Activated CD4-positive, alpha-beta memory T cell treated with anti-CD3 and anti-CD28 coated beads for 36 hours (primary cell): ENCODE measurements at regions not wholly inside any gene's neighbourhood (a gene's known extent, or its start where the extent isn't known, plus 50 kb on each side); places are given as distances from the start of the nearest gene placed in this dataset.

ENCODE experiments used
- CTCF ChIA-PET: fragments of 350-600 bp; sonication (Branson Sonifier 250); formaldehyde crosslinking; loops from one replicate; lab custom pipeline; 2021; ENCODE audit warnings: antibody characterized with exemption, inconsistent platforms; lab: Charles Lee
- POLR2A ChIA-PET: fragments of 350-600 bp; sonication (Branson Sonifier 250); formaldehyde crosslinking; loops from one replicate; lab custom pipeline; 2021; ENCODE audit warnings: antibody characterized with exemption; lab: Charles Lee
- DNase-seq: peaks from one replicate; pipeline ENCODE4 v3.0.0-alpha.2; 2020
- H3K27ac Mint-ChIP-seq: one replicate; pipeline ENCODE4 v1.8.0; 2021; ENCODE audit warnings: mixed read lengths
- H3K27me3 Mint-ChIP-seq: one replicate; pipeline ENCODE4 v1.8.0; 2021; ENCODE audit warnings: mixed read lengths
- H3K36me3 Mint-ChIP-seq: one replicate; pipeline ENCODE4 v1.8.0; 2021; ENCODE audit warnings: mixed read lengths
- H3K4me1 Mint-ChIP-seq: one replicate; pipeline ENCODE4 v1.8.0; 2021; ENCODE audit warnings: low read depth, mixed read lengths
- H3K4me3 Mint-ChIP-seq: one replicate; pipeline ENCODE4 v1.8.0; 2021; ENCODE audit warnings: mild to moderate bottlenecking, mixed read lengths
- H3K9me3 Mint-ChIP-seq: one replicate; pipeline ENCODE4 v1.8.0; 2021; ENCODE audit warnings: mixed read lengths
- intact Hi-C: fragments of 100-400 bp; cut with micrococcal nuclease; formaldehyde crosslinking; loops from one replicate; pipeline ENCODE4 v1.15.1; 2023

DNA sequence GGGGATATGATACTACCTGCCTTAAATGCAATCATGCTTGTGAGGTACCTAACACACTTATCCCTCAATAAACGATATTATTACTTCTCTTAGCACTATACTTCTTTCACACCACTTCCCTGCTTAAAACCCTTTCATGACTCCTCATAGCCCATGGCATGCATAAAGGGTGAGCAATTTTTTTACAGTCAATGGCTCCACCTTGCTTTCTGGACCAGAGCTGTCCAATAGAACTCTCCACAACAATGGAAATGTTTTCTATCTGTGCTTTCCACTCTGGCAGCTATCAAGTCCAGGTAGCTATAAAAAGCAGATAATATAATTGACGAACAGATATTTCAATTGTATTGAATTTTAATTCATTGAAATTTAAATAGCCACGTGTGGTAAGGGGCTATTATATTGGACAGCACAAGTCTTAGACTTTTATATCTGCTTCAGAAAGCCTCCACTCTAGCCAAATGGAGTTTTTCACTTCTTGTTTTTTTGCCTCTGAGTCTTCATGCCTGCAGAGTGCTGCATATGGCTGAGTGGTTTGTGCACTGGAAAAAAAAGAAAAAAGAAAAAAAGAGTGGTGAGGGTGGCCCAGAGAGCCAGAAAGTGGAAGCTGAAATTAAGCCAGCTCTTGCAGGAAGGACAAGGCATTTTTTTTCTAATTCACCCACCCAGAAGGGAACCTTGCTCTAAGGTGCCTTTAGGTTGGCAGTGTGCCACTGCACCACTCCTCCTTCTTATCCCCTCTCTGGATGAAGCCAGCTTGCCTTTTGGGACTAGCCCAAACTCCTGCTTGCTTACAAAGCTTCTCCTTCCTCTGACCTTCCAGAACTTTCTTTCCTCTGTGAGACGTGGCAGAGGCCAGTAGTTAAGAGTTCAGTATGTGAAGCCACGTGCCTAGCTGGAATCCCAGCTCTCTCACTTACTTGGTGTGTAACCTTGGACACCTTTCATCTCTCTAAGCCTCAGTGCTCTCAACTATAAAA is 239.0 kb upstream of the LRTM1 start:
- CTCF ChIA-PET, result no interaction called here
- Mint-ChIP-seq H3K36me3 (no peaks in the 10 kb centered on the region), H3K9me3 (peaks cover 7% of the 10 kb centered on the region), H3K4me3 (no peak overlapping the region), H3K4me1 (no peaks in the 10 kb centered on the region), H3K27me3 (no peaks in the 10 kb centered on the region), H3K27ac (no peak overlapping the region)
- intact Hi-C loops, result no loop called here
- POLR2A ChIA-PET, result no interaction called here
- DNase-seq, result no peak

DNA sequence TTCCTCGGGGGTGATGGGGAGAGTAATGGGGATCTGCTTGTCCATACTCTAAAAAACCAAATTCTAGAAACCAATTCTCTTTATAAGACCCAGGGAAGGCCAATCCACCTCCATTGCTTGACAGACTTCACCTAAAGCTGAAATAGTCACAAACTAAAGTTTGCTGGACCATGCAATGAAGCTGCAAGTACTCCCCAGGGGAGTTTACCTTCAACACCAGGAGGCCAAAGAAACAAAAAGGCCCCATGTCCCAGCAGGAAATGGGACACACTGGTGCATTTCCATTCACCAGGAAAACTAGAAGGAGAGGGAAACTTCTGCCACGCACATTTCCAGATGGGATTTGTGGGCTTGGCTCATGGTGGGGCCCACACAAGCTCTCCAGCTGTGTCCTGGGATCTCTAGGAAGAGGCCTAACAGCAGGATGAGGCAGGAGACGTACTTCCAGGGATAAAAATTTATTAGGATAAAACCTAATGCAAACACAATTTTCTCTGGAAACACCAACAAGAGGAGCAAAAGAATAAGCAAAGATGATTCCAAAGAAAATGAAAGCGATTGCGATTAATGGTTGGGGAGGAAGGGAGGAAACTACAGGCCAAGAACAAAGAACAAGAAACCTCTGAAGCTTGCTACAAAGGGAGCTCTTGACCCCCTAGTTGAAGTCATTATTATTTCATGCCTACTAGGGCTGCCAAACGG is 238.0 kb upstream of the LRTM1 start:
- CTCF ChIA-PET, result no interaction called here
- peaks cover 4% of the 10 kb centered on the region for H3K9me3 Mint-ChIP-seq
- POLR2A ChIA-PET, result no interaction called here

DNA sequence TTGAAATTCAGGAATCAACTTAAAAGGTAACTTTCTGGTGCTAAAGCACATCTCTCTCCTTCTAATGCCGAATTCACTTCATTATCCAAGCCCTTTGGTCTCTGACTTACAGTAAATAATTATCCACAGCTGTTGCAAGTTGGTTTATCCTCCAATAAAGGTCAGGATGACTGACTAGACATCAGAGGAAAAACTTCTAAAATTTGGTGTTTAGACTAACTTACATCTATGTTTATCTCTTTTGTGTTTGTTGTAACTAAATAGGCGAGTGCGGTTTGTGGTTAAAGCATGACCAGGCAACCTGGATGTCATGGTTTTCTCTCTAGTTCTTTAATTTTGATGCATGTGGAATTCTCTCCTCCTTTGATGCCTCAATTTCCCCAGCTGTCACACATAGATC is 237.4 kb upstream of the LRTM1 start:
- Mint-ChIP-seq H3K4me3 (no peak overlapping the region), H3K9me3 (peaks cover 4% of the 10 kb centered on the region), H3K27me3 (no peaks in the 10 kb centered on the region), H3K4me1 (no peaks in the 10 kb centered on the region), H3K27ac (no peak overlapping the region), H3K36me3 (no peaks in the 10 kb centered on the region)
- intact Hi-C loops, result no loop called here
- no peak for DNase-seq
- ChIA-PET CTCF (no interaction called here), POLR2A (no interaction called here)

More for the DNA sequence above, 238.0 kb upstream of the LRTM1 start:
- no peak for DNase-seq
- intact Hi-C loops, result no loop called here
- no peaks in the 10 kb centered on the region for H3K36me3 Mint-ChIP-seq
- no peak overlapping the region for H3K4me3 Mint-ChIP-seq
- H3K27ac Mint-ChIP-seq, result no peak overlapping the region
- H3K27me3 Mint-ChIP-seq, result no peaks in the 10 kb centered on the region
- no peaks in the 10 kb centered on the region for H3K4me1 Mint-ChIP-seq

DNA sequence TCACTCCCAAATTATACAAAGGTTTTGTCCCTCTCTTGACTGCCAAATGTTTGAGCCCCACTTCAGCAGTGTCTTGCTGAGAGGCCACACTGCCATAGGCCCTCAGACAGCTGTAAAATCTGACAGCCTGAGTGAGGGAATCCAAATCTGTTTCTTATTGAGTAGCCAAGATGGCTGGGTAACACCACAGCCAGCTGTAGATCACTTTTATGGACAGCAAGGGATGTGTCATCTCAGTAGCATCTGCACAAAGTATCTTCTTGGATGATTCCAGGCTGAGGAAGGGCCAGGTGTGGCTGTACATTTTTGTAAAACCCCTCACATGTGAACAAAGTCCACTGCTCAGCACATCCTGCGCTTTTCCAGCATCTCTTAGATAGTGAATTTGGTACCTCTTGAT is 237.0 kb upstream of the LRTM1 start:
- no peak overlapping the region for H3K27ac Mint-ChIP-seq
- ChIA-PET POLR2A (no interaction called here), CTCF (no interaction called here)

DNA sequence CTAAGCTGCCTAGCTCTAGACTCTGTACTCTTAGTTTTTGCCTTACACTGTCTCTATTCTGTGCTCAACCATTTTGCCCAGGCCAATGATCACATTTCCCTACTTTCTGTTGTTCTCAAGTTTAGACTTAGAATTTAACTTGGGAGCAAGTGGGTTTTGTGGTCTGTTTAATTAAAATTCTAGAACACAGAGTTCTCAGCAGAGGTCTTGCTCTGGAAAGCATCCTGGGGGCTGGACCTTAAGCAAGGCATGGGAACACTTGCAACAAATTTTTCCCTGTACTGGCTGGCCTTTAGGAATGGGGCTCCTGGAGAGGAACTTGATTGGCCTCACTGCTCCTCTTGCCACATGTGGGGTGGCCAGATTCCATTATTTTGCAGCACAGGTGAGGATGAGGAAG is 236.3 kb upstream of the LRTM1 start:
- peaks cover 4% of the 10 kb centered on the region for H3K9me3 Mint-ChIP-seq
- no peaks in the 10 kb centered on the region for H3K36me3 Mint-ChIP-seq
- intact Hi-C loops, result no loop called here
- no peaks in the 10 kb centered on the region for H3K4me1 Mint-ChIP-seq
- no peak overlapping the region for H3K27ac Mint-ChIP-seq
- ChIA-PET CTCF (no interaction called here), POLR2A (no interaction called here)
- no peaks in the 10 kb centered on the region for H3K27me3 Mint-ChIP-seq
- no peak for DNase-seq
- H3K4me3 Mint-ChIP-seq, result no peak overlapping the region

More for the DNA sequence above, 237.0 kb upstream of the LRTM1 start:
- no peaks in the 10 kb centered on the region for H3K36me3 Mint-ChIP-seq
- peaks cover 4% of the 10 kb centered on the region for H3K9me3 Mint-ChIP-seq
- no peaks in the 10 kb centered on the region for H3K4me1 Mint-ChIP-seq
- intact Hi-C loops, result no loop called here
- H3K27me3 Mint-ChIP-seq, result no peaks in the 10 kb centered on the region
- DNase-seq, result no peak
- no peak overlapping the region for H3K4me3 Mint-ChIP-seq

DNA sequence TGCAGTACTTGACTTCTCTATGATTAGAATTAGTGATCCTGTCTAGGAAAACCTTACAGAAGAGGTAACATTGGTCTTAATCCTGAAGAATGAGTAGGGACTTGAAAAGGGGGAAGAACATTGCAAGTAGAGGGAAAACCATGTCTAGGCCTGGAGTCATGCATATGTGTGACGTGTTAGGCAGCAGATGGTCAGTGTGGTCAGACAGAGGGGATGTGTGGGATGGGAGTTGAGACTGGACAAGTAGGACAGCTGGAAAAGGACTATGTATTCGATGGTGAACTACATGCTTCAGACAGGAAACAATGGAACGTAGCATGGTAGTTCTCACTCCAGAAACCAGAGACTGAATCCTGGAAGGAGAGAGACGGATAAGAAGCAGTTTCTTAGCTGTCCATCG is 235.6 kb upstream of the LRTM1 start:
- no peak for DNase-seq
- no peaks in the 10 kb centered on the region for H3K27me3 Mint-ChIP-seq
- no peak overlapping the region for H3K27ac Mint-ChIP-seq
- POLR2A ChIA-PET, result no interaction called here
- peaks cover 4% of the 10 kb centered on the region for H3K9me3 Mint-ChIP-seq
- intact Hi-C loops, result no loop called here
- H3K4me1 Mint-ChIP-seq, result no peaks in the 10 kb centered on the region
- CTCF ChIA-PET, result interaction anchor here (0.8 to 1.4 kb wide), 2 partner anchors 9 to 18 kb away, joined by 4 read pairs; no protein-coding TSS in a partner anchor
- no peak overlapping the region for H3K4me3 Mint-ChIP-seq
- H3K36me3 Mint-ChIP-seq, result no peaks in the 10 kb centered on the region

DNA sequence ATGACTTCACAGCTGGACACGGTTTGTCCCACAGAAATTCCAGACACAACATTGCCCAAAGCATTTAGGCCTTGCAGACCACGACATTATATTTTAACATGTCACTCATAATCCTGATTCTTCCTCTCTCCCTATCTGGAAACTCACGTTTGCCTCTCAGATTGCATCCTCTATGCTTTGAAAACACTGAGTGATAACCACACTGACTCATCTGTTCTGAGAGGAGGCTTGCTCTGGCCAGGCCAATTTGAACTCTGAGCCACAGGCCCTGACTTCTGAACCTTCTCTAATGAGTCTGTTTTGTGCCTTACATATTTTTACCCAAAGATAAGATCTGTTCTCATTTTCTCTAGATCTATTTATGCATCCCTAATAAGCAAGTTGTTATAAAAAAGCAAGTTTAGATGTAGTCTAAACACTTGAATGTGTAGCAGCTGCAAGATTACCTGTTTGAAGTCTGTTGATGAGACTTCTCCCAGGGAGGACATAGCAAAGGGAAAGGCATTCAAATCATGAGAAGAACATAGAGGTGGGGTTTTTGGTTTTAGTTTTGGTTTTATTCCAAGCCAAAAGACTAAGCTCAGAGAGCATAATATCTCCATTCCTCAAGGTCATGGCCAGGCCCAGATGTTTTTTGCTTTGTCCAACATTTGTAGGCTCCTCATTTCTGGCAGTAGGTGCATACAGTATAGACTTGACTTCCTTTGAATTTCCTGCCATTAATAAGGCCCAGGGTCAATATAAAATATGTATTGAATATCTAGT is 234.4 kb upstream of the LRTM1 start:
- Mint-ChIP-seq H3K4me1 (no peaks in the 10 kb centered on the region), H3K9me3 (peaks cover 3% of the 10 kb centered on the region), H3K27me3 (no peaks in the 10 kb centered on the region), H3K4me3 (no peak overlapping the region), H3K27ac (no peak overlapping the region), H3K36me3 (no peaks in the 10 kb centered on the region)
- intact Hi-C loops, result no loop called here
- ChIA-PET CTCF (interaction anchor here (0.8 to 1.4 kb wide), 2 partner anchors 8 to 19 kb away, joined by 4 read pairs; no protein-coding TSS in a partner anchor), POLR2A (no interaction called here)
- no peak for DNase-seq

DNA sequence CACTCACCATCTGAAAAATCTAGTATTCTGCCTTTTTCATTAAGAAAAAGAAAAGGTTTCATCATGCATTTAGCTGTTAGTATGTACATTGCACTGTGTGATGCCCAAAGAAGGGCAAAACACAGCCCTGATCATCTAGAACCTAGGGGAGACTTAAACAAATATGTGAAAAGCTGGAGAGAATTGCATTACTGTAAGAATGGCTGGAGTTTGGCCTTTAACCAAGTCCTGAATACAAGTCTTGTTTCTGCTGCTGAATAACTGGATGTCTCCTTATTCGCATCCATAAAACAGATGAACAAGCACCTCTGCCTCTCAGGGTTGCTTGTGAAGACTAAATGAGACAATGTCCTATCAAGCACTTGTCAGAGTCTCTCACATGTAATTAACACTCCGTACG is 233.4 kb upstream of the LRTM1 start:
- no peaks in the 10 kb centered on the region for H3K4me1 Mint-ChIP-seq
- H3K9me3 Mint-ChIP-seq, result peaks cover 3% of the 10 kb centered on the region
- no peaks in the 10 kb centered on the region for H3K27me3 Mint-ChIP-seq
- no peaks in the 10 kb centered on the region for H3K36me3 Mint-ChIP-seq
- no peak overlapping the region for H3K4me3 Mint-ChIP-seq
- H3K27ac Mint-ChIP-seq, result no peak overlapping the region
- DNase-seq, result no peak
- POLR2A ChIA-PET, result no interaction called here
- CTCF ChIA-PET, result no interaction called here
- intact Hi-C loops, result no loop called here

DNA sequence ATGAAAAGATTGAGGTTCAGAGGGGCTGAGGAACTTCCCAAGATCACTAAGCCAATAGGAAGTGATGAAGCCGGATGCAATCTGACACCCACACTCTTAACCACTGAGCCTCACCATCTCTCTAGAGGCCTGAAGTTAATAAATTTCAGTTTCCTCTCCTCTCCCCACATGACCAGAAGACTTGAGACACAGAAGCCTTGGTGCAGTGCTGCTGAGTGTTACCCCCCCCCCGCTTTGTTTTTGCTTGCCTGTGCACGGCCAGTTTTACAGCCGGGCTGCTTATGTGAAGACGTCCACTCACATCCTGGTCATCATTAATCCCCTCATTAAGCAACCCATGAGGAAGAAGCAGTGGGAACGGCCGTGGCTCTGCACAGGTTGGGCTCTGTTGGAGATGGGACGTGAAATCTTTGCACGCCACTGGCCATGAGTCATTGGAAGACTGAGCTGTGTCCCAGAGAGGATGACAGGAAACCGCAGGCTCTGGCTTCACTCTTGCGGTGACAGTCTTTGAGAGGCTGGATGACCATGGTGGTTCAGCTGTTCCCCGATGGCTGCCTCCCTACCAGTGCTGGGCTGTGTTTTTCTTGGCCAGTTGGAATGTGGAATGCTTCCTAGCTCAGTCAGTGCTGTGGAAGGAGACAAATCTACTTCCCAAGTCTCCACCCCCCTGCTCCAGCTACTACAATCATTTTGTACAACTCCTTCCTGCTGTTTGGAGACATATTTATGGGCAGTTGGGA is 232.6 kb upstream of the LRTM1 start:
- Mint-ChIP-seq H3K4me1 (no peaks in the 10 kb centered on the region), H3K27me3 (no peaks in the 10 kb centered on the region), H3K27ac (no peak overlapping the region), H3K4me3 (no peak overlapping the region), H3K9me3 (peaks cover 3% of the 10 kb centered on the region), H3K36me3 (no peaks in the 10 kb centered on the region)
- ChIA-PET POLR2A (no interaction called here), CTCF (no interaction called here)
- DNase-seq, result no peak
- intact Hi-C loops, result no loop called here

DNA sequence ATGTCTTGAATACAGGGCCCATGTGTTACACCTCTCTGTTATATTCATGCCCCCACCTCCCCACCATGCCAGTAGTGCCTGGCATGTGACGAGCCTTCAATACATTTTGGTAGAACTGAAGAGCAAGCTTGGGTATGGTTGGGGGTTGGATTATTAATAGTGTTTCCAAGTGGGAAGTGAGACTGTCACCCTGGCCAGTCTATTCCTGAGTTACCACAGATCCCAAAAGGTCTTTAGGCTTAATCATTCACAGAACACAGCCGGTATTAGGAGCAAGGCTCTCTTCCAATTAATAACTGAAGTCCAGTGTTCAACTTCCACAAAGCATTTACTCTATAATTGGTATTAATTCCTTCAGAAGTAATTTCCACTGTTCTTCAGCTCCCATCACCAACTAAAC is 231.9 kb upstream of the LRTM1 start:
- no peaks in the 10 kb centered on the region for H3K27me3 Mint-ChIP-seq
- no peaks in the 10 kb centered on the region for H3K4me1 Mint-ChIP-seq
- peaks cover 3% of the 10 kb centered on the region for H3K9me3 Mint-ChIP-seq
- ChIA-PET POLR2A (no interaction called here), CTCF (no interaction called here)
- intact Hi-C loops, result no loop called here
- no peak overlapping the region for H3K27ac Mint-ChIP-seq
- no peak overlapping the region for H3K4me3 Mint-ChIP-seq
- H3K36me3 Mint-ChIP-seq, result no peaks in the 10 kb centered on the region
- DNase-seq, result no peak

DNA sequence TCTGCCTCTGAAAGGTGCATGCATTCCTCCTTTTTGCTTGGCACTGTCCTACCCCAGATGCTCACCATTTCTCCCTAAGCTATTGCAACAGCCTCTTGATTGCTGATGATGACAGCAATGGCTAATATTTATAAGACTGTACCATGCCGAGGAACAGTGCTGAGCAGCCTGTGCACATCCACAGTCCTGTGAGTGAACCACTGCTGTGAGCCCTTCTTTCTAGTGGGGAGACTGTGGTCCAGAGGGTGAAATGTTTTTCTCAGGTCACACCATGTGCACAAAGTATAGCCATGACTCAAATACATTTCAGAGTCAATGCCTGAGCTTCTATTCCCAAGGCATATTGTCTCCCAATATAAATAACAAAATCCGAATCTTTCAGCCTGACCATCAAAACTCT is 231.2 kb upstream of the LRTM1 start:
- H3K9me3 Mint-ChIP-seq, result peaks cover 3% of the 10 kb centered on the region
- no peak overlapping the region for H3K27ac Mint-ChIP-seq
- ChIA-PET CTCF (no interaction called here), POLR2A (no interaction called here)
- no peaks in the 10 kb centered on the region for H3K36me3 Mint-ChIP-seq
- no peak for DNase-seq
- intact Hi-C loops, result no loop called here
- H3K4me3 Mint-ChIP-seq, result no peak overlapping the region
- no peaks in the 10 kb centered on the region for H3K4me1 Mint-ChIP-seq
- no peaks in the 10 kb centered on the region for H3K27me3 Mint-ChIP-seq
